ENCODE measurements at regions not wholly inside any gene's neighbourhood (a gene's known extent, or its start where the extent isn't known, plus 50 kb on each side); places are given as distances from the start of the nearest gene placed in this dataset.

DNA sequence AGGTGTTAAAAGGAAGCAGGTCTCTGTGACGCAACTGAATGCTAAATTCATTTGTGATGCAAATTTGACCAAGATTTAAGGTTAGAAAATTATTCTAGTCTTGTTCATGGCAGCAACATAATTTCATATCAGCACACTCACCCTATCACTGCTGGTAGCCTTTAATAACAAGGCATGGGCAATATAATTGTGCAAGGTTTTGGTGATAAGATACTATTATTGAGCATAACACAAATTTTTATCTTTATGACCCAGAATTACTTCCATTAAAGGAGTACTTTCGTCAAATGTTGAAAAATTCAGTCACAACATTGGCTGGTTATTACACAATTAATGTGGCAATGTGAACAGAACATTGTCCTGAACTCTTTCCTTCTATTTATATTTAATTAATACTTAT is 96.0 kb upstream of the PAM start:
- H3K9ac ChIP-seq (ENCODE audit: control insufficient read depth, insufficient read depth, low read length), result no peak overlapping the region
- no peaks in the 10 kb centered on the region; a peak in 1 of 4 replicates for H3K27me3 ChIP-seq (replicated peaks in 1 of 2; ENCODE audit: control insufficient read depth in 2 of 2, insufficient read depth in 2 of 2, low read length in 1 of 2)
- ChIA-PET SMC1A (ENCODE audit: uncharacterized antibody, unreplicated experiment) (interaction anchor here (2.0 kb wide), 1 partner anchor 8 kb away, joined by 5 read pairs; no protein-coding TSS in a partner anchor), POLR2A (no interaction called here), CTCF (no interaction called here), RAD21 (ENCODE audit: unreplicated experiment) (no interaction called here)
- H3K36me3 ChIP-seq (ENCODE audit: control insufficient read depth in 2 of 2, insufficient read depth in 2 of 2, low read length in 1 of 2), result no peaks in the 10 kb centered on the region
- no peaks in the 10 kb centered on the region for H4K20me1 ChIP-seq (ENCODE audit: control insufficient read depth, insufficient read depth)
- ATAC-seq (no peak), DNase-seq (ENCODE audit: low read depth, low spot score) (no peak), FAIRE-seq (no peak)
- in situ Hi-C loops (cut with MboI), result no loop called here
- H3K4me2 ChIP-seq (ENCODE audit: control insufficient read depth, insufficient read depth), result no peak overlapping the region
- no peak overlapping the region for H3K27ac ChIP-seq (ENCODE audit: control insufficient read depth, insufficient read depth)
- H3K79me2 ChIP-seq (ENCODE audit: control insufficient read depth, insufficient read depth, low read length), result no peaks in the 10 kb centered on the region
- BruUV-seq (replicated peaks), result no TSS peak
- no peak overlapping the region for H3K4me3 ChIP-seq
- H3K4me1 ChIP-seq (ENCODE audit: control insufficient read depth, insufficient read depth, low read length), result no peaks in the 10 kb centered on the region
- intact Hi-C loops (cut with micrococcal nuclease; ENCODE audit: unreplicated experiment), result no loop called here
- TF ChIP-seq ZZZ3 (IDR thresholded peaks at IDR 0.05; ENCODE audit: control insufficient read depth, insufficient read length, low read depth) (no peak), FOS (IDR thresholded peaks at IDR 0.05; ENCODE audit: borderline replicate concordance, extremely low read depth, insufficient read length) (no peak), NR2C2 (IDR thresholded peaks at IDR 0.05; ENCODE audit: borderline replicate concordance, control insufficient read depth, insufficient read length, low read depth) (no peak)
- no peaks in the 10 kb centered on the region for H3K9me3 ChIP-seq (replicated peaks; ENCODE audit: control insufficient read depth, insufficient read depth, low read length)
- 0% methylated on average over 2 of the region's 2 CpGs for WGBS (ENCODE audit: insufficient coverage, insufficient replicate concordance, low lambda C conversion rate, missing lambda C conversion rate)
- H2AFZ ChIP-seq (ENCODE audit: control insufficient read depth, low read depth, low read length), result no peak overlapping the region

GRCh38 chr5:102660111-102660510 is 95.0 kb upstream of the PAM start:
- POLR2A ChIA-PET, result no interaction called here
- 92% methylated on average over 2 of the region's 2 CpGs for WGBS (ENCODE audit: insufficient coverage, insufficient replicate concordance, low lambda C conversion rate, missing lambda C conversion rate)
- Histone ChIP-seq H3K4me3 (no peak overlapping the region), H3K27ac (ENCODE audit: control insufficient read depth, insufficient read depth) (no peak overlapping the region), H3K4me2 (ENCODE audit: control insufficient read depth, insufficient read depth) (no peak overlapping the region), H3K79me2 (ENCODE audit: control insufficient read depth, insufficient read depth, low read length) (no peaks in the 10 kb centered on the region), H3K36me3 (ENCODE audit: control insufficient read depth in 2 of 2, insufficient read depth in 2 of 2, low read length in 1 of 2) (no peaks in the 10 kb centered on the region), H4K20me1 (ENCODE audit: control insufficient read depth, insufficient read depth) (no peaks in the 10 kb centered on the region), H3K9ac (ENCODE audit: control insufficient read depth, insufficient read depth, low read length) (no peak overlapping the region), H3K27me3 (replicated peaks in 1 of 2; ENCODE audit: control insufficient read depth in 2 of 2, insufficient read depth in 2 of 2, low read length in 1 of 2) (no peaks in the 10 kb centered on the region; a peak in 1 of 4 replicates), H3K4me1 (ENCODE audit: control insufficient read depth, insufficient read depth, low read length) (no peaks in the 10 kb centered on the region), H3K9me3 (replicated peaks; ENCODE audit: control insufficient read depth, insufficient read depth, low read length) (no peaks in the 10 kb centered on the region), H2AFZ (ENCODE audit: control insufficient read depth, low read depth, low read length) (no peak overlapping the region)
- no TSS peak for BruUV-seq (replicated peaks)
- CTCF ChIA-PET, result no interaction called here
- RAD21 ChIA-PET (ENCODE audit: unreplicated experiment), result no interaction called here
- SMC1A ChIA-PET (ENCODE audit: uncharacterized antibody, unreplicated experiment), result interaction anchor here (0.5 to 2.0 kb wide), 2 partner anchors 8 to 48 kb away, joined by 3 to 5 read pairs; no protein-coding TSS in a partner anchor
- FAIRE-seq (no peak), ATAC-seq (no peak), DNase-seq (ENCODE audit: low read depth, low spot score) (no peak)
- intact Hi-C loops (cut with micrococcal nuclease; ENCODE audit: unreplicated experiment) (no loop called here), in situ Hi-C loops (cut with MboI) (no loop called here)
- no peak for TF ChIP-seq CREB1 (IDR thresholded peaks at IDR 0.05; ENCODE audit: low read depth)
- no peak for TF ChIP-seq PAX5 (IDR thresholded peaks at IDR 0.05; ENCODE audit: borderline replicate concordance, low read depth, low read length)
- TF ChIP-seq, protein P1, sequence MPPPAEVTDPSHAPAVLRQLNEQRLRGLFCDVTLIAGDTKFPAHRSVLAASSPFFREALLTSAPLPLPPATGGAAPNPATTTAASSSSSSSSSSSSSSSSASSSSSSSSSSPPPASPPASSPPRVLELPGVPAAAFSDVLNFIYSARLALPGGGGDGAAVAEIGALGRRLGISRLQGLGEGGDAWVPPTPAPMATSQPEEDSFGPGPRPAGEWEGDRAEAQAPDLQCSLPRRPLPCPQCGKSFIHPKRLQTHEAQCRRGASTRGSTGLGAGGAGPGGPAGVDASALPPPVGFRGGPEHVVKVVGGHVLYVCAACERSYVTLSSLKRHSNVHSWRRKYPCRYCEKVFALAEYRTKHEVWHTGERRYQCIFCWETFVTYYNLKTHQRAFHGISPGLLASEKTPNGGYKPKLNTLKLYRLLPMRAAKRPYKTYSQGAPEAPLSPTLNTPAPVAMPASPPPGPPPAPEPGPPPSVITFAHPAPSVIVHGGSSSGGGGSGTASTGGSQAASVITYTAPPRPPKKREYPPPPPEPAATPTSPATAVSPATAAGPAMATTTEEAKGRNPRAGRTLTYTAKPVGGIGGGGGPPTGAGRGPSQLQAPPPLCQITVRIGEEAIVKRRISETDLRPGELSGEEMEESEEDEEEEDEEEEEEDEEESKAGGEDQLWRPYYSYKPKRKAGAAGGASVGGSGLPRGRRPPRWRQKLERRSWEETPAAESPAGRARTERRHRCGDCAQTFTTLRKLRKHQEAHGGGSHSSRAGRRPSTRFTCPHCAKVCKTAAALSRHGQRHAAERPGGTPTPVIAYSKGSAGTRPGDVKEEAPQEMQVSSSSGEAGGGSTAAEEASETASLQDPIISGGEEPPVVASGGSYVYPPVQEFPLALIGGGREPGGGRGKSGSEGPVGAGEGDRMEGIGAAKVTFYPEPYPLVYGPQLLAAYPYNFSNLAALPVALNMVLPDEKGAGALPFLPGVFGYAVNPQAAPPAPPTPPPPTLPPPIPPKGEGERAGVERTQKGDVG (CRISPR knock-in tag; IDR thresholded peaks at IDR 0.05), result no peak
- no peak for TF ChIP-seq SRF (IDR thresholded peaks at IDR 0.05; ENCODE audit: low read depth in 2 of 2, low read length in 2 of 2)
- no peak for TF ChIP-seq KAT2A (conservative IDR thresholded peaks at IDR 0.05; ENCODE audit: control insufficient read depth, low read depth, low read length)
- TF ChIP-seq, protein P2, sequence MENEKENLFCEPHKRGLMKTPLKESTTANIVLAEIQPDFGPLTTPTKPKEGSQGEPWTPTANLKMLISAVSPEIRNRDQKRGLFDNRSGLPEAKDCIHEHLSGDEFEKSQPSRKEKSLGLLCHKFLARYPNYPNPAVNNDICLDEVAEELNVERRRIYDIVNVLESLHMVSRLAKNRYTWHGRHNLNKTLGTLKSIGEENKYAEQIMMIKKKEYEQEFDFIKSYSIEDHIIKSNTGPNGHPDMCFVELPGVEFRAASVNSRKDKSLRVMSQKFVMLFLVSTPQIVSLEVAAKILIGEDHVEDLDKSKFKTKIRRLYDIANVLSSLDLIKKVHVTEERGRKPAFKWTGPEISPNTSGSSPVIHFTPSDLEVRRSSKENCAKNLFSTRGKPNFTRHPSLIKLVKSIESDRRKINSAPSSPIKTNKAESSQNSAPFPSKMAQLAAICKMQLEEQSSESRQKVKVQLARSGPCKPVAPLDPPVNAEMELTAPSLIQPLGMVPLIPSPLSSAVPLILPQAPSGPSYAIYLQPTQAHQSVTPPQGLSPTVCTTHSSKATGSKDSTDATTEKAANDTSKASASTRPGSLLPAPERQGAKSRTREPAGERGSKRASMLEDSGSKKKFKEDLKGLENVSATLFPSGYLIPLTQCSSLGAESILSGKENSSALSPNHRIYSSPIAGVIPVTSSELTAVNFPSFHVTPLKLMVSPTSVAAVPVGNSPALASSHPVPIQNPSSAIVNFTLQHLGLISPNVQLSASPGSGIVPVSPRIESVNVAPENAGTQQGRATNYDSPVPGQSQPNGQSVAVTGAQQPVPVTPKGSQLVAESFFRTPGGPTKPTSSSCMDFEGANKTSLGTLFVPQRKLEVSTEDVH (IDR thresholded peaks at IDR 0.05; ENCODE audit: low read depth, partially characterized antibody), result no peak

Measured in GM12878 (cell line).